Activated naive CD4-positive, alpha-beta T cell treated with anti-CD3 and anti-CD28 coated beads, Interleukin-2, amount 50 U/mL, for 72 hours (primary cell): ENCODE measurements at regions not wholly inside any gene's neighbourhood (a gene's known extent, or its start where the extent isn't known, plus 50 kb on each side); places are given as distances from the start of the nearest gene placed in this dataset.

Experiments
- ATAC-seq, 2 donors: fragments of 150-1000 bp; cut with Tn5 transposase; 2 replicates each; pipeline ENCODE4 v1.10.0; 2021; ENCODE audit warnings: mild to moderate bottlenecking in 2 of 2, moderate library complexity in 2 of 2
- DNase-seq, 2 donors: peaks; one replicate each; pipeline ENCODE4 v3.0.0; 2021 to 2022; ENCODE audit warnings: low spot score in 2 of 2
- H3K27ac Mint-ChIP-seq, 2 donors: one replicate each; pipeline ENCODE4 v1.8.0; 2022; ENCODE audit warnings: mild to moderate bottlenecking in 2 of 2, mixed read lengths in 2 of 2
- H3K36me3 Mint-ChIP-seq, 2 donors: one replicate each; pipeline ENCODE4 v1.8.0; 2022; ENCODE audit warnings: mixed read lengths in 2 of 2
- H3K9me3 Mint-ChIP-seq, 2 donors: one replicate each; pipeline ENCODE4 v1.8.0; 2022; ENCODE audit warnings: mixed read lengths in 2 of 2

DNA sequence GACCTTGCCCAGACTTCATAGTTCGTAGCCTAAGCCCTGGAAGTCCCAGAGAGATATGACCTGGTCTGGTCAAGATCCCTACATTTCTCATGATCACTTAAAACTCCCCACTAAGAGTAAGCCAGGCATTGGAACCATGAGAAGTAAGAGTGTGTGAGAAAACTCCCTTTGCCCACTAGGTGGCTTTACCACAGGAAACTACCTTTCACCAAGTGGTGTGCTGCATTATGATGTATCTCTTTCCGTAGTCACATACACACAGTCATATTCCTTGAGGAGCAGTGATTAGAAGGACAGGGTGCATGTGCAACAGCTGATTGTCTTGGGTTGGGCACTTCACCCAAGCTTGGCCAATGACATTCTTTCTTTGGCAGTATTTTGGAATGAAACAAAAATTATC is 639.3 kb downstream of the KCNJ2 start:
- ATAC-seq (no peak), DNase-seq (no peak)
- Mint-ChIP-seq H3K27ac (no peak overlapping the region), H3K36me3 (peaks cover 0 to 5% of the 10 kb centered on the region in 2 donors), H3K9me3 (peaks cover 0 to 3% of the 10 kb centered on the region in 2 donors)

DNA sequence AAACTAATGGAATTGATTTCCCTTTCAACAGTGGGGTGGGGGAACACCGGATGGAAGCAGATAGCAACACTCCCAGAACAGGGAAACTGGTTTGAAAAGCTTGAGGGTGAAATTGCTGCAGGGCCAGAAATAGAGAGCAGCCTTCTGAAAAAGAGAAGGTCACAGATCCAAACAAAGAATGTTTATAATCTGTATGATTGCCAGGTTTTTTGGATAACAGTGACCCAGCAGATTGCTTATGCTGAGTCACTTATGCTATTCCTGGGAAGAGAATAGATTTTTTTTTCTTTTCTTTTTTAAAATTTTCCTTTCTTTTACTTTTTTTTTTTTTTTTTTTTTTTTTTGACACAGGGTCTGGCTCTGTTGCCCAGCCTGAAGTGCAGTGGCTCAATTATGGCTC is 641.3 kb downstream of the KCNJ2 start:
- ATAC-seq (no peak), DNase-seq (no peak)
- Mint-ChIP-seq H3K27ac (no peak overlapping the region), H3K36me3 (peaks cover 0 to 5% of the 10 kb centered on the region in 2 donors), H3K9me3 (peaks cover 0 to 3% of the 10 kb centered on the region in 2 donors)

DNA sequence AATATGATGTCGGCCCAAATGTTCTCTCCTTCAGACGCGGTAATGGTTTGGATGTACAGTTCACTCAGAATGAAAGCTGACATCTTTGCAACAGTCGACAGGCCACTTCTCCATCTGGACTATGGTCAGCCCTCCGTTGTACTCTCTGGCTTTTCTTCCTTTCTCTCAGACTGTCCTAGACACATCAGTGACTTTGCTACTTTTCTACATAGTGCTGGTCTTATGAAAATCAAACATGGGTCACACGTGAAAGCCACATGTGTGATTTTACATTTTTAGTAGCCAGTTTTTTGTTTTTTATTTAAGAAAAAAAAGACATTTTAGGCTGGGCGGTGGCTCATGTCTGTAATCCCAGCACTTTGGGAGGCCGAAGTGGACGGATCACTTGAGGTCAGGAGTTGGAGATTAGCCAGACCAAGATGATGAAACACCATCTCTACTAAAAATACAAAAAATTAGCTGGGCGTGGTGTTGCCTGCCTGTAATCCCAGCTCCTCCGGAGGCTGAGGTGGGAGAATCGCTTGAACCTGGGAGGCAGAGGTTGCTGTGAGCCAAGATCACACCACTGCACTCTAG is 644.1 kb downstream of the KCNJ2 start:
- peaks cover 0 to 5% of the 10 kb centered on the region in 2 donors for H3K36me3 Mint-ChIP-seq
- H3K9me3 Mint-ChIP-seq: peaks cover 0 to 3% of the 10 kb centered on the region in 2 donors
- ATAC-seq: no peak
- no peak for DNase-seq
- no peak overlapping the region for H3K27ac Mint-ChIP-seq

DNA sequence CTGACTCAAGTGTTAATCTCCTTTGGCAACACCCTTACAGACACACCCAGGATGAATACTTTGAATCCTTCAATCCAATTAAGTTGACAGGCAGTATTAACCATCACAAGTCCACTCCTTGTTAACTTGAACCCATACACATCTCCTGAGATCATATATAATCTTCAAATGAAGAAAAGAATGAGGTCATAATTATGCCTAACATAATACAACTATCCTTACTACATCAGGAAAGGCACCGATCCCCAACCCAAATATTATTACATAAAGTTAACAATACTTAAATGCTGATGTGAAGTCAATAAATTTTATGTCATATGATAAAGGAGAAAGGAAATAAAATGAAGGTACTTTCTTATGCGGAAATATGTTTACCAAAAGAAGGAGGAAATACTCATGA is 649.9 kb downstream of the KCNJ2 start:
- ATAC-seq: peak; percentile 11 to 28
- no peak for DNase-seq
- Mint-ChIP-seq H3K9me3 (peaks cover 5 to 11% of the 10 kb centered on the region in 2 donors), H3K36me3 (no peaks in the 10 kb centered on the region), H3K27ac (no peak overlapping the region)

DNA sequence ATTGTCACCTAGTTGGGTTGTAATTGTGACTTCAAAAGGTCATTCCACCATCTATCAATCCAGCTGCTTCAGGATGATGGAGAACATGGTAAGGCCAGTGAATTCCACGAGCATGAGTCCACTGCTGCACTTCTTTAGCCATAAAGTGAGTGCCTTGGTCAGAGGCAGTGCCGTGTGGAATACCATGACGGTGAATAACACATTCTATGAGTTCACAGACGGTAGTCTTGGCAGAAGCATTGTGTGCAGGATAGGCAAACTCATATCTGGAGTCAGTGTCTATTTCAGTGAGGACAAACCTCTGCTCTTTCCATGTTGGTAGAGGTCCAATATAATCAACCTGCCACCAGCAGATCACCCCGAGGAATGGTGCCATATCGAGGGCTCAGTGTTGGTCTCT is 650.9 kb downstream of the KCNJ2 start:
- Mint-ChIP-seq H3K9me3 (peaks cover 5 to 11% of the 10 kb centered on the region in 2 donors), H3K27ac (no peak overlapping the region), H3K36me3 (no peaks in the 10 kb centered on the region)
- ATAC-seq: no peak
- no peak for DNase-seq

DNA sequence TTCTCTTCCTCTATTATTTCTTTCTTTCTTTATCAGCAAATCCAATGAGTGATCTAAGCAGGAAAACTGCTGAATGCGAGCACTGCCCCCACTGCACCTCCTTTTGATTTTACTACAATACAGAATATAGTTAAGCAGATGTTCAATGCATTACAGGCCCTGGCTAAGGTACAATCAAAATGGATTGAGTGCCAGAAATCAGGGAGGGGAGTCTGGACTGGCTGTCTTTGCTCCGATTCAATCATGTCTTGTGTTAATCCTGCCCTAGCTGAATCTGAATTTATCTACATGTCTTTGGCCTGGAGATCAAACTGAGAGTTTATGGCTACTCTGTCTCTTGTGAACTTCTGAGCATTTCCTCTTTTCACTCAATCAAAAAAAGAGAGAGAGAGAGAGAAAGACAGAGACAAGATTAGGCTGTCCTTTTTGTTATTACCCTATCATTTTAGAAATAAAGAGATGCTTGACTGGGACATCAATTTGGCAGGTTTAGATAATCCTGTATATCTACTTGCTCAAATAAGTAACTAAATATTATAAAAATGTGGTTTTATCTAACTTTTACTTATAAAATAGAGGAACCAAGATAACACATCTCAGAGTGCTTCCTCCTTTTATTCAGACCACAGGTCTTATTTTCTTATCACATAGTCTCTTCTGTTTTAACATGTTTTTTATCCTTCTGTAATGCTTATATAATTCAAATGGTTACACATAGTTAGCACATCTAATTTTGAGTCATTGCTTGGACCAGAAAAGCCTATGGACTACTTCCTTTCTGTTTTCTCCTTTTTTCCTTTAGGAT is 656.2 kb downstream of the KCNJ2 start:
- no peak overlapping the region for H3K27ac Mint-ChIP-seq
- H3K36me3 Mint-ChIP-seq: no peaks in the 10 kb centered on the region
- H3K9me3 Mint-ChIP-seq: peaks cover 12 to 14% of the 10 kb centered on the region in 2 donors
- DNase-seq: no peak
- no peak for ATAC-seq

DNA sequence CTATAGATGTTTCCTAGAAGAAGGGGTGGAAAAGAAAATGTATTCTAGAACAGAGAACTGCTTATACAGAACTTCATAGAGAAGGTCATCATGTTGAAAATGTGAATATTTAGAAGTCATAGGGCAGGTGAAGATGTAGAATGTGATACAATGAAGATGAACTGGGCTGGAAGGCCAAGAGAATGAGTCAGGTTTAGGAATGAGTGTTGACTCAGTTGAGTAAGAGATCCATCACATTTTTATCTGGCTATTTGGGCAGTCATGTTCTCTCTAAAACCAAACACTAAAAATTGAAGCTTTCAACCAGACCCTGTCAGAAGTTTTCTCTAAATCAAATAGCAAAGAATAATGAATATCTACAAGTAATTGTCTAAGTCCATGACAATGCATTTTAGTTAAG is 660.5 kb downstream of the KCNJ2 start:
- H3K9me3 Mint-ChIP-seq: peaks cover 8 to 9% of the 10 kb centered on the region in 2 donors
- ATAC-seq (no peak), DNase-seq (no peak)
- no peak overlapping the region for H3K27ac Mint-ChIP-seq
- H3K36me3 Mint-ChIP-seq: no peaks in the 10 kb centered on the region

DNA sequence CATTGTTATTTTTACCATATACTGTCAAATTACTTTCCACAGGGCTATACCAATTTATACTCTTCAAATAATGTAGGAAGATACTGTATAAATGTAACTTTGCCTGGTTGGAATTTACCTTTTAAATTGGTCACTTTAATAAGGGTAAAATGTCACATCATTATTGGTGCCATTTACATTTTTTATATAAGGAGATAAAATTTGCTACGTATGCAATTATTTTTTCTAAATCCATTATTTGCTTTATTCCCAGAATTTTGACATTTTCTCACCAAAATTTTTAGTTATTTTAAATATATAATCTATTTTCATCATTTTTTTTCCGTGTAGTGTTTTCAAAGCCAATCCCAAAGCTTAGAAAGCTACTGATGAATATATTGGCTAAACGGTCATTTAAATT is 664.7 kb downstream of the KCNJ2 start:
- ATAC-seq: no peak
- Mint-ChIP-seq H3K36me3 (no peaks in the 10 kb centered on the region), H3K9me3 (peaks cover 8% of the 10 kb centered on the region in 2 donors)

DNA sequence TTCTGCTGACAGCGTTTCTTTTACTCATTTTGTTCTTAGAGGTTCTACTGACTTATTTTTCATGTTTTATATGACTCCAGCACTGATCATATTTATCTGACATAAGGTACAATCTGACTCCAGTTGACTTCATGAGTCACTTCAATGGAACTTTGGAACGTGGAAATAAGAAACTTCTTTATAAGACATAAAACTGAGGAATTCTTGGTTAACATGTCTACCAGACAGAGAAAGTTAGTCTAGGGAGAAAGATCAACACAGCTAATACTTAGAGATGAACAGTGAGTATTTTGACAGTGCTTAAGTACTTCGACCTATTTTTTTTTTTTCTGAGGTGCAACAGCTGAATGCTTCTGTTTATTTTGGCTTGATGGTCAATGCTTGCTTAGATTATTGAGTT is 679.5 kb downstream of the KCNJ2 start:
- DNase-seq (no peak), ATAC-seq (no peak)
- H3K27ac Mint-ChIP-seq: no peak overlapping the region
- H3K9me3 Mint-ChIP-seq: peaks cover 11 to 15% of the 10 kb centered on the region in 2 donors
- H3K36me3 Mint-ChIP-seq: peaks cover 0 to 5% of the 10 kb centered on the region in 2 donors

More for the DNA sequence above, 664.7 kb downstream of the KCNJ2 start:
- no peak for DNase-seq
- no peak overlapping the region for H3K27ac Mint-ChIP-seq

DNA sequence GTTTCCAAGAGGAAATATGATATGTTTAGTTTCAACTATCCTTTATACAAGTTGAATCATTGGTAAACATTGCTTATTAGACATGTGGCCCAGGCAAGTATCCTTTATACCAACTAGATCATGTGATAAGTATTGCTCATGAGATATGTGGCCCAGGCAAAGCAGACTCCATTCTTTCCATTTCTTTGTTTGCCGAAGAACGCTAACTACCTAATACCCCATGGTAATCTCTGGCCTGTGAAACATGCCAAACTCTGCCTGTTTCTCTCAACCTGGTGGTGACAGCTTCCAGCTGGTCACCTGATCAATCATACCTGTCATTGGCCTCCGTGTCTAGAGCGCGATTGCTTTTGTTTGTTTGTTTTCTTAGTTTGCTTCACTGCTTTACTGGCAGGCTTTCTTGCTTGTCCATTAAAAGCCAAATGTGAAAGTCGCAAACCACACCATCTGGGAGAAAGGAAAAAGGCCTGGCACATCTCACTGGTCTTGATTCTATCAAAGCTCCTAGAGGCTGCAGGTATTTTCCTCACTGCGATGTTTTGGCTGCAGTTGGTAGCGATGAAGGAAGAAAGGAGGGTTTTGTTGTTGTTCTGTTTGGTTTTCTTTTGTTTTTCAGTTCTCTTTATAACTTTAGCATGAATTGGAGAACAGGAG is 686.2 kb downstream of the KCNJ2 start:
- no peak overlapping the region for H3K27ac Mint-ChIP-seq
- H3K9me3 Mint-ChIP-seq: peaks cover 9 to 13% of the 10 kb centered on the region in 2 donors
- DNase-seq: no peak
- H3K36me3 Mint-ChIP-seq: no peaks in the 10 kb centered on the region
- no peak for ATAC-seq

DNA sequence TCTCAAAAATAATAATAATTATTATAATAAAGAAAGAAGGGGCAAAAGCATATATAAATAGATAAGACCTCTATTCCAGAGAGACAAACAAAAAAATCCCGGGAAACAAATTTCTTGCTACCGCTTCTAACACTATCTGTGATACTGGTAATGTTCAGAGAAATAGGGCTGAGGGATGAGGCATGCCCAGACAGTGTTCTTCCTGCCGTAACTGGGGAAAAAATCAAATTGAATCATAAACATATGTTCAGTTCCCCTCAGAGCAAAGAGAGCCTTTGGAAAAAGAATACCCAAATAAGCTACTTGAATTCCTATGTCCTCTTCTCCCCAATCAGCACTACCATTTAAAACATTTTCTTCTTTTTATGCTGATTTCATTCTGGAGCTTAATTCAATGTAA is 688.0 kb downstream of the KCNJ2 start:
- ATAC-seq (no peak), DNase-seq (no peak)
- no peaks in the 10 kb centered on the region for H3K36me3 Mint-ChIP-seq
- no peak overlapping the region for H3K27ac Mint-ChIP-seq
- peaks cover 10 to 19% of the 10 kb centered on the region in 2 donors for H3K9me3 Mint-ChIP-seq

DNA sequence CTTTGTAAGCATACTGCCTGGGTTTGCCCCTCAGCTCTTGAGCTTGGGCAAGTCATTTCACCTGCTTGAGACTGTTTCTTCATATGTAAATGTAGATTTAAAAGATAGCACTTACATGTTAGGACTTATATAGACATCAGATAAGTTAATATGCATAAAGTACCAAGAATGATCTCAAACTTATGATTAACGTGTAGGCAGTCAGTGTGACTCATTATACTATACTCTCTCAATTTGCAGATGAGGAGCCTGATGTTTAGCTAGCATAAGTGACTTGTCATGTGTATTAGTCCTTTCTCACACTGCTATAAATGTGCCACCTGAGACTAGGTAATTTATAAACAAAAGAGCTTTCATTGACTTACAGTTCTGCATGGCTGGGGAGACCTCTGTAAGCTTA is 690.5 kb downstream of the KCNJ2 start:
- no peak overlapping the region for H3K27ac Mint-ChIP-seq
- H3K9me3 Mint-ChIP-seq: peaks cover 18 to 31% of the 10 kb centered on the region in 2 donors
- ATAC-seq (no peak), DNase-seq (no peak)
- H3K36me3 Mint-ChIP-seq: no peaks in the 10 kb centered on the region

DNA sequence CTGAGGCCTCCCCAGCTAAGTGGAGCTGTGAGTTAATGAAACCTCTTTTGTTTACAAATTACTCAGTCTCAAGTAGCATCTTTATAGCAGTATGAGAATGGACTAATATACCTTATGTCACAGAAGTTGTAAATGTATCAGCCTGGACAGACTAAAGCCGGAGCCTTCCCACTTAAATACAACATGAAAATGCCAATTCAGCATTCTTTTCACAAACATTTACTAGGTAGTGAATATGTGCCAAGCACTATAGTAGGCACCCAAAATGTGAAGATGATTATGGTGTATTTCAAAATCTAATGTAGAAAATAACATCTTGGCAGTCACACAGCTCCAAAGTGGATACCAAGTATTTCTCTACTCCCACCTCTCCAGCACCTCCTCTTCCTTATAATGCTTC is 693.0 kb downstream of the KCNJ2 start:
- H3K9me3 Mint-ChIP-seq: peaks cover 18 to 26% of the 10 kb centered on the region in 2 donors
- no peak for DNase-seq
- H3K36me3 Mint-ChIP-seq: no peaks in the 10 kb centered on the region
- H3K27ac Mint-ChIP-seq: no peak overlapping the region
- no peak for ATAC-seq

DNA sequence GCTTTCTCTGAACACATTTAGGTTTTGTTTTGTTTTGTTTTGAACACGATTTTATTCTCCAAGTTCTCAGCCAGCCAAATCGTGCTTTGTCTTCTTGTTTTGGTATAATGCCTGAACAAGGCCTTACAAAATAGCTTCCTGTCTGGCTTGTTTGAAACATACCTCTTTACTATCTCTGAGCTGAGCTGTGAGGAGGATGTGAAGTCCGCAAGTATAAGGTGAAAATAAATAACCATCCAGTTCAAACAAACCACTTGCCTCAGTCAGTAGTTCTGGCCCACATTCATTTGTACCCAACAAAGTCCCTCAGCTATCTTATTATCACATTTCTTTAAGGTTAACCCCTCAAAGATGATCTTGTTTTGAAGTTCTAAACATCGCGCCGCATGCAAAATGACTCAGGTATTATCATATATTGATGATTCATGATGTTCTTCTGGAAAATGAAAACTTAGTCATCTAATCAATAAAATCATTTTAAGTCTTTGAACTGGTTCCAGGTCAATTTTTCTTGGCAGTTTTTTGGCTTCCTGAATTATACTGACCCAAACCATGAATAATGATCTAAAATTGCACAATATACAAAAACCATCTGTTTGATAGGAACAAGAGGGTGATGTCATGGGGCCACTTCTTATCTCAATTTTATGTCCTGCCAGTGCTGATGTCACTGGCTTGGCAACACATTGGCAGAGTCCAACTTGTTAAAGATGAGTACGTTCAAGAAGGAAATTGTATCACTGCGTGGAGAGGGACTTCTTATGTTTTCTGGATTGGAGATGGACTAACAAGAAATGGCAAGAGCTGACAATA is 694.3 kb downstream of the KCNJ2 start:
- ATAC-seq (no peak), DNase-seq (no peak)
- H3K27ac Mint-ChIP-seq: no peak overlapping the region
- peaks cover 20 to 26% of the 10 kb centered on the region in 2 donors for H3K9me3 Mint-ChIP-seq
- no peaks in the 10 kb centered on the region for H3K36me3 Mint-ChIP-seq

DNA sequence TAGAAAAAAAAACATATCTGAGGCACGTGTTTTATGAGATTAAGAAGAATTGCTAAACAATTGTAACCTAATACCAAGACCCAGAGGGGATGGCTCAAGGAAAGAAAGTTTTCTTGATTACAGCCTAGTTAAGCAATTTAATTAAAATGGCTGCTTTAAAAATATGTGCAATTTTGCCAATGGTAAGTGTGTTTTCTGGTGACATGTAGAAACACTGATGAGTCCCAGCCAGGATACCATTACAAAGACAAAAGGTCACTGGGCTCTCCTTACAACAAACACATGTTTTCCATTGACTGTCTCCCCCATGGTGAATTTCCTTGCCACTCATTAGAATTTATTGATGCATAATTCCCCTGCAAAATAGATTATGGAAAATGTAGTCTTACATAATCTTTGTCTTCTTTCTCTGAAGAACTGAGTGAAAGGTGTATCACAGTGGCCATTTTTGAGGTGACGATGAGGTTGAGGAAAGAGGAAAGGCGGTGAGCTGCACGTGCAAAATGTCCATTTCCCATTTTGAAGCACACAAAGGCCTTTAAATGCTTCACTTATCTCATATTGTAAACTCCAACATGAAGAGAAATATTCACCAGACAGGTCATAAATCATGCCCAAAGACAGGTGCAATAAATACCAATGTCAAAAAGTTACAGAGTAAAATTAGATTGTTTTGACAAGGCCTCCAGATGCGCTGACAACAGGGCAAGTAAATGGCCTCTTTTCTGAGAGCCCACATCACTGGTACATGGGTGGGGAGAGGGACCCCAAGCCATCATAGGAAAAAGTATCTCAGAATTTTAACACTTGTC is 696.9 kb downstream of the KCNJ2 start:
- Mint-ChIP-seq H3K9me3 (peaks cover 14 to 16% of the 10 kb centered on the region in 2 donors), H3K27ac (no peak overlapping the region), H3K36me3 (no peaks in the 10 kb centered on the region)
- no peak for DNase-seq
- no peak for ATAC-seq

DNA sequence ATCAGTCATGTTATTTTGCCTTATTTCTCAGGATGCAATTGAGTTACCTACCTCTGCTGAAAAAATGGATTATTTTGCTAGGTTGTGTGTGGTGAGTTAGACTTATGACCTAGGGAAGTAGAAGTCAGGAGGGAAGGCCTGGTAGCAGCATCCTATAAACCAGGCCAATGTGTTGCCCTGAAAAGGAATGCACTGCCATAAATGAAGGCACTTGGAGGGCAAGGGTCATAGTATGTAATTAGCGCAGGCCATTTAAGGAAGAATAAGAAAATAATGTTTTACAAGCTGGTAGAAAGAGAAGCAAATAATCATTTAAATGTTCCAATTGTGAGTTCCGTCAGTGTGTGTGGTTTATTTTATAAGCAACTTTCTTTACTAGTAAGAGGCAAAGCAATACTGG is 698.8 kb downstream of the KCNJ2 start:
- DNase-seq: no peak
- no peak overlapping the region for H3K27ac Mint-ChIP-seq
- H3K9me3 Mint-ChIP-seq: peaks cover 8 to 12% of the 10 kb centered on the region in 2 donors
- H3K36me3 Mint-ChIP-seq: no peaks in the 10 kb centered on the region
- ATAC-seq: no peak
